Hepatocyte (in vitro differentiated cells): ENCODE measurements at regions not wholly inside any gene's neighbourhood (a gene's known extent, or its start where the extent isn't known, plus 50 kb on each side); places are given as distances from the start of the nearest gene placed in this dataset.
"Not testable (repeated sequence)": the region's sequence is repeated elsewhere in the genome, so short reads cannot be mapped to it uniquely, and the experiment has no call there.

Experiments
- DNase-seq: peaks from one replicate; pipeline ENCODE4 v3.0.0-alpha.2; 2016; ENCODE audit warnings: low spot score
- H2AFZ ChIP-seq: fragments of 200-600 bp; sonication (generic); 2 replicates; pipeline ENCODE4 v1.6.0; 2016; ENCODE audit warnings: antibody characterized with exemption, mild to moderate bottlenecking
- H3K27ac ChIP-seq: fragments of 200-600 bp; sonication (generic); 2 replicates; pipeline ENCODE4 v1.5.1; 2016; ENCODE audit warnings: mild to moderate bottlenecking
- H3K27me3 ChIP-seq: fragments of 200-600 bp; sonication (generic); 2 replicates; pipeline ENCODE4 v1.6.1; 2016
- H3K36me3 ChIP-seq: fragments of 200-600 bp; sonication (generic); replicated peaks from 2 replicates; pipeline ENCODE4 v1.5.1; 2016; ENCODE audit warnings: low read depth; ENCODE audit not compliant: insufficient read depth
- H3K4me1 ChIP-seq: fragments of 200-600 bp; sonication (generic); 2 replicates; pipeline ENCODE4 v1.5.1; 2016; ENCODE audit warnings: mild to moderate bottlenecking, moderate library complexity; ENCODE audit not compliant: insufficient read depth
- H3K4me2 ChIP-seq: fragments of 200-600 bp; sonication (generic); 2 replicates; pipeline ENCODE4 v1.6.0; 2016
- H3K4me3 ChIP-seq: fragments of 200-600 bp; sonication (generic); 2 replicates; pipeline ENCODE4 v1.5.1; 2016; ENCODE audit warnings: mild to moderate bottlenecking
- H3K79me2 ChIP-seq: fragments of 200-600 bp; sonication (generic); 2 replicates; pipeline ENCODE4 v1.6.0; 2017; ENCODE audit warnings: mild to moderate bottlenecking
- H3K9me2 ChIP-seq: fragments of 200-600 bp; sonication (generic); replicated peaks from 2 replicates; pipeline ENCODE4 v1.6.0; 2017; ENCODE audit warnings: mild to moderate bottlenecking; ENCODE audit not compliant: insufficient read depth
- H3K9me3 ChIP-seq: fragments of 200-600 bp; sonication (generic); 2 replicates; pipeline ENCODE4 v1.5.1; 2016; ENCODE audit warnings: low read depth, mild to moderate bottlenecking
- H4K20me1 ChIP-seq: fragments of 200-600 bp; sonication (generic); 2 replicates; pipeline ENCODE4 v1.6.0; 2016; ENCODE audit warnings: mild to moderate bottlenecking; ENCODE audit not compliant: insufficient read depth, poor library complexity, severe bottlenecking
- WGBS: methylation state at CpG from one replicate; pipeline ENCODE4 v1.1.6; 2016; ENCODE audit warnings: low lambda C conversion rate; ENCODE audit errors: missing lambda C conversion rate; 5-methylcytosine and 5-hydroxymethylcytosine counted together

- H3K27me3 ChIP-seq, DNase-seq: not testable (repeated sequence)
- WGBS = no CpG with 5 or more reads among the region's 1 CpG
Observed at GRCh38 chr1:149355748-149356147, 119.1 kb upstream of the NBPF19 start.

GRCh38 chr1:149356152-149356551 is 118.7 kb upstream of the NBPF19 start:
- H3K27me3 ChIP-seq, H3K36me3 ChIP-seq, H3K4me2 ChIP-seq, H3K79me2 ChIP-seq, H2AFZ ChIP-seq, H3K9me2 ChIP-seq, DNase-seq, H4K20me1 ChIP-seq, H3K9me3 ChIP-seq, H3K4me1 ChIP-seq, H3K27ac ChIP-seq, H3K4me3 ChIP-seq: not testable (repeated sequence)
- no CpG with 5 or more reads among the region's 4 CpGs for WGBS

More at GRCh38 chr1:149355748-149356147, 119.1 kb upstream of the NBPF19 start:
- not testable (repeated sequence) for H3K36me3 ChIP-seq, H3K4me3 ChIP-seq, H3K9me2 ChIP-seq, H3K27ac ChIP-seq, H3K4me1 ChIP-seq, H2AFZ ChIP-seq, H4K20me1 ChIP-seq, H3K4me2 ChIP-seq, H3K9me3 ChIP-seq, H3K79me2 ChIP-seq

GRCh38 chr1:149360351-149360750 is 114.5 kb upstream of the NBPF19 start:
- H3K4me2 ChIP-seq, H3K4me3 ChIP-seq, H3K79me2 ChIP-seq, H3K9me3 ChIP-seq, H2AFZ ChIP-seq, H3K36me3 ChIP-seq, H4K20me1 ChIP-seq, H3K27me3 ChIP-seq, H3K4me1 ChIP-seq, H3K27ac ChIP-seq, DNase-seq, H3K9me2 ChIP-seq: not testable (repeated sequence)
- WGBS = no CpG with 5 or more reads among the region's 3 CpGs

- not testable (repeated sequence) for H3K4me3 ChIP-seq, H3K27ac ChIP-seq, H3K79me2 ChIP-seq, H2AFZ ChIP-seq, H4K20me1 ChIP-seq, H3K36me3 ChIP-seq, H3K9me3 ChIP-seq, H3K27me3 ChIP-seq, DNase-seq, H3K9me2 ChIP-seq, H3K4me2 ChIP-seq, H3K4me1 ChIP-seq
- no CpG with 5 or more reads among the region's 2 CpGs for WGBS
Observed at GRCh38 chr1:149361310-149361709, 113.5 kb upstream of the NBPF19 start.

- DNase-seq, H3K9me3 ChIP-seq: not testable (repeated sequence)
- WGBS = no CpG with 5 or more reads among the region's 1 CpG
Observed at GRCh38 chr1:149364188-149364981, 110.5 kb upstream of the NBPF19 start.

GRCh38 chr1:149366402-149366801 is 108.4 kb upstream of the NBPF19 start:
- not testable (repeated sequence) for H2AFZ ChIP-seq, DNase-seq, H3K79me2 ChIP-seq, H3K4me1 ChIP-seq, H3K27me3 ChIP-seq, H3K27ac ChIP-seq, H3K9me3 ChIP-seq, H3K4me2 ChIP-seq, H3K36me3 ChIP-seq, H3K4me3 ChIP-seq, H3K9me2 ChIP-seq, H4K20me1 ChIP-seq
- WGBS = 84% methylated on average over 1 of the region's 1 CpG

More at GRCh38 chr1:149364188-149364981, 110.5 kb upstream of the NBPF19 start:
- H3K27ac ChIP-seq, H4K20me1 ChIP-seq, H3K9me2 ChIP-seq, H3K36me3 ChIP-seq, H3K4me2 ChIP-seq, H3K27me3 ChIP-seq, H3K79me2 ChIP-seq, H3K4me1 ChIP-seq, H2AFZ ChIP-seq, H3K4me3 ChIP-seq: not testable (repeated sequence)

GRCh38 chr1:149367472-149368044 is 107.3 kb upstream of the NBPF19 start:
- WGBS = 70% methylated on average over 1 of the region's 3 CpGs

GRCh38 chr1:149368337-149368736 is 106.5 kb upstream of the NBPF19 start:
- not testable (repeated sequence) for H4K20me1 ChIP-seq, H3K27ac ChIP-seq, H3K36me3 ChIP-seq, H3K4me3 ChIP-seq, H3K9me2 ChIP-seq, H3K4me2 ChIP-seq, H3K27me3 ChIP-seq, H3K79me2 ChIP-seq, H2AFZ ChIP-seq, DNase-seq, H3K9me3 ChIP-seq, H3K4me1 ChIP-seq
- 92% methylated on average over 1 of the region's 1 CpG for WGBS

More at GRCh38 chr1:149367472-149368044, 107.3 kb upstream of the NBPF19 start:
- not testable (repeated sequence) for H3K27ac ChIP-seq, H3K4me3 ChIP-seq, H4K20me1 ChIP-seq, H3K9me3 ChIP-seq, H3K4me1 ChIP-seq, DNase-seq, H3K79me2 ChIP-seq, H3K36me3 ChIP-seq, H3K9me2 ChIP-seq, H3K27me3 ChIP-seq, H3K4me2 ChIP-seq, H2AFZ ChIP-seq

- H3K27ac ChIP-seq, H3K79me2 ChIP-seq, H3K9me3 ChIP-seq, H3K27me3 ChIP-seq, H3K4me1 ChIP-seq, H3K9me2 ChIP-seq, DNase-seq, H3K4me3 ChIP-seq, H3K4me2 ChIP-seq, H4K20me1 ChIP-seq, H2AFZ ChIP-seq, H3K36me3 ChIP-seq: not testable (repeated sequence)
- no CpG with 5 or more reads among the region's 1 CpG for WGBS
Observed at GRCh38 chr1:149369081-149369480, 105.8 kb upstream of the NBPF19 start.
